ENCODE measurements at regions not wholly inside any gene's neighbourhood (a gene's known extent, or its start where the extent isn't known, plus 50 kb on each side); places are given as distances from the start of the nearest gene placed in this dataset.

DNA sequence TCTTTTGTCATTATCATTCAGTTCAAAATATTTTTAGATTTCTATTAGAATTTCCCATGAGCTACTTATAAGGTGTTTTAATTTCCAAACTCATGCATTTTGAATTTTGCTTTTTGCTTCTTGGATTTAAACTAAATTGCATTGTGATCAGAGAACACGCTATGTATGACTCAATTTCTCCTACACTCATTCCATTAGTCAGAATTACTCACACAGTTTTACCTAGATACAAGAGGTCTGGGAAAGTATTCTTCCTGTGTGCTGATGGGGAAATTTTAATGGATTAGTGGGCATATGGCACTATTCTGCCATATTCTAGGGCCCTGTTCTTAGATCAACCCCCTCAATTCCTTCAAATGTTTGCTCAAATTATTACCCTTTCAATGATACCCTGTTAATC, 49.9 kb upstream of the BMP5 start:
- no peaks in the 10 kb centered on the region for H3K36me3 ChIP-seq (ENCODE audit: insufficient read depth, low read length)
- H2AFZ ChIP-seq (ENCODE audit: low read length) = no peak overlapping the region
- no peaks in the 10 kb centered on the region for H3K9me2 ChIP-seq (ENCODE audit: low read depth, low read length)
- H3K27me3 ChIP-seq (ENCODE audit: insufficient read depth, low read length) = no peaks in the 10 kb centered on the region
- H3K9me3 ChIP-seq (ENCODE audit: low read length) = no peaks in the 10 kb centered on the region
- no peaks in the 10 kb centered on the region for H3K4me1 ChIP-seq (ENCODE audit: insufficient read depth, low read length, severe bottlenecking)
- no peak overlapping the region for H3K4me2 ChIP-seq (ENCODE audit: low read length)
- TF ChIP-seq, protein P1, sequence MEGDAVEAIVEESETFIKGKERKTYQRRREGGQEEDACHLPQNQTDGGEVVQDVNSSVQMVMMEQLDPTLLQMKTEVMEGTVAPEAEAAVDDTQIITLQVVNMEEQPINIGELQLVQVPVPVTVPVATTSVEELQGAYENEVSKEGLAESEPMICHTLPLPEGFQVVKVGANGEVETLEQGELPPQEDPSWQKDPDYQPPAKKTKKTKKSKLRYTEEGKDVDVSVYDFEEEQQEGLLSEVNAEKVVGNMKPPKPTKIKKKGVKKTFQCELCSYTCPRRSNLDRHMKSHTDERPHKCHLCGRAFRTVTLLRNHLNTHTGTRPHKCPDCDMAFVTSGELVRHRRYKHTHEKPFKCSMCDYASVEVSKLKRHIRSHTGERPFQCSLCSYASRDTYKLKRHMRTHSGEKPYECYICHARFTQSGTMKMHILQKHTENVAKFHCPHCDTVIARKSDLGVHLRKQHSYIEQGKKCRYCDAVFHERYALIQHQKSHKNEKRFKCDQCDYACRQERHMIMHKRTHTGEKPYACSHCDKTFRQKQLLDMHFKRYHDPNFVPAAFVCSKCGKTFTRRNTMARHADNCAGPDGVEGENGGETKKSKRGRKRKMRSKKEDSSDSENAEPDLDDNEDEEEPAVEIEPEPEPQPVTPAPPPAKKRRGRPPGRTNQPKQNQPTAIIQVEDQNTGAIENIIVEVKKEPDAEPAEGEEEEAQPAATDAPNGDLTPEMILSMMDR (IDR thresholded peaks at IDR 0.05; ENCODE audit: low read length) = no peak
- no peak for TF ChIP-seq EZH2 (IDR thresholded peaks at IDR 0.05; ENCODE audit: borderline replicate concordance, low read length)
- H4K20me1 ChIP-seq (ENCODE audit: insufficient read depth, low read length) = no peaks in the 10 kb centered on the region
- H3K79me2 ChIP-seq (ENCODE audit: insufficient read depth, low read length) = no peaks in the 10 kb centered on the region
- no peak overlapping the region for H3K9ac ChIP-seq (ENCODE audit: low read length)
- no peak overlapping the region for H3K4me3 ChIP-seq (ENCODE audit: low read depth, low read length, poor library complexity, severe bottlenecking)
- no peak overlapping the region for H3K27ac ChIP-seq (ENCODE audit: low read depth, low read length, poor library complexity, severe bottlenecking)
- no peaks in the 10 kb centered on the region for H3F3A ChIP-seq (ENCODE audit: insufficient read depth, low read length)
